Midbrain (tissue), 1 donor: ENCODE measurements at regions not wholly inside any gene's neighbourhood (a gene's known extent, or its start where the extent isn't known, plus 50 kb on each side); places are given as distances from the start of the nearest gene placed in this dataset.

Experiments
- DNase-seq: peaks from one replicate; lab custom pipeline; 2025; lab: John Stamatoyannopoulos, UW

- DNase-seq, result no peak
Observed at GRCh38 chr17:77872714-77873499, 85.6 kb upstream of the TNRC6C start.

- no peak for DNase-seq
Observed at GRCh38 chr17:77873500-77874302, 84.8 kb upstream of the TNRC6C start.

- no peak for DNase-seq
Observed at GRCh38 chr17:77874303-77875050, 84.0 kb upstream of the TNRC6C start.

- no peak for DNase-seq
Observed at GRCh38 chr17:77875051-77875780, 83.3 kb upstream of the TNRC6C start.

- no peak for DNase-seq
Observed at GRCh38 chr17:77875881-77876509, 82.5 kb upstream of the TNRC6C start.

- DNase-seq, result no peak
Observed at GRCh38 chr17:77877036-77877435, 81.5 kb upstream of the TNRC6C start.

GRCh38 chr17:77877646-77878355, 80.7 kb upstream of the TNRC6C start:
- DNase-seq, result no peak

- no peak for DNase-seq
Observed at GRCh38 chr17:77879226-77879895, 79.1 kb upstream of the TNRC6C start.

- no peak for DNase-seq
Observed at GRCh38 chr17:77879896-77880280, 78.6 kb upstream of the TNRC6C start.

GRCh38 chr17:77880711-77881450, 77.6 kb upstream of the TNRC6C start:
- DNase-seq, result no peak

GRCh38 chr17:77881545-77881944, 77.0 kb upstream of the TNRC6C start:
- DNase-seq, result peak; percentile 40

GRCh38 chr17:77882040-77882439, 76.5 kb upstream of the TNRC6C start:
- no peak for DNase-seq

- DNase-seq, result peak; percentile 66
Observed at GRCh38 chr17:77882481-77883212, 75.9 kb upstream of the TNRC6C start.

GRCh38 chr17:77883213-77883650, 75.3 kb upstream of the TNRC6C start:
- DNase-seq, result no peak

GRCh38 chr17:77884019-77884418, 74.5 kb upstream of the TNRC6C start:
- peak; percentile 86 for DNase-seq

- no peak for DNase-seq
Observed at GRCh38 chr17:77884967-77885641, 73.4 kb upstream of the TNRC6C start.

- DNase-seq, result no peak
Observed at GRCh38 chr17:77885678-77886386, 72.7 kb upstream of the TNRC6C start.

GRCh38 chr17:77886387-77886728, 72.1 kb upstream of the TNRC6C start:
- DNase-seq, result no peak
